GM18502 (cell line): ENCODE measurements at regions not wholly inside any gene's neighbourhood (a gene's known extent, or its start where the extent isn't known, plus 50 kb on each side); places are given as distances from the start of the nearest gene placed in this dataset.

ENCODE experiments used
- ATAC-seq: cut with Tn5 transposase; IDR thresholded peaks from one replicate; pipeline ENCODE4 v1.9.1; 2021; ENCODE audit warnings: mild to moderate bottlenecking; ENCODE audit not compliant: unreplicated experiment, poor library complexity

GRCh38 chr16:87240211-87241136 is 76.7 kb downstream of the C16orf95 start:
- ATAC-seq, result no peak

GRCh38 chr16:87241137-87241771 is 75.9 kb downstream of the C16orf95 start:
- no peak for ATAC-seq

- no peak for ATAC-seq
Observed at GRCh38 chr16:87243478-87243877, 73.7 kb downstream of the C16orf95 start.

GRCh38 chr16:87244636-87245197 is 72.5 kb downstream of the C16orf95 start:
- ATAC-seq, result no peak

GRCh38 chr16:87245511-87245910 is 71.7 kb downstream of the C16orf95 start:
- no peak for ATAC-seq

GRCh38 chr16:87246269-87247065 is 70.7 kb downstream of the C16orf95 start:
- no peak for ATAC-seq

- no peak for ATAC-seq
Observed at GRCh38 chr16:87248714-87249113, 68.5 kb downstream of the C16orf95 start.

- ATAC-seq, result no peak
Observed at GRCh38 chr16:87249425-87249824, 67.8 kb downstream of the C16orf95 start.

- no peak for ATAC-seq
Observed at GRCh38 chr16:87250431-87250960, 66.7 kb downstream of the C16orf95 start.

GRCh38 chr16:87252269-87252970 is 64.8 kb downstream of the C16orf95 start:
- ATAC-seq, result no peak
